GM12878 (cell line): ENCODE measurements at regions not wholly inside any gene's neighbourhood (a gene's known extent, or its start where the extent isn't known, plus 50 kb on each side); places are given as distances from the start of the nearest gene placed in this dataset. TPM values are rescaled to one million over a fixed set of nuclear protein-coding genes. Genes with fewer than 3 reads are reported as not detected.

ENCODE experiments used
- ATAC-seq: fragments of 200-7000 bp; cut with Tn5 transposase; 3 replicates; pipeline ENCODE4 v1.9.1; 2020; ENCODE audit warnings: mild to moderate bottlenecking, moderate library complexity
- BruUV-seq: library from RNA; stranded (reverse); fragments of 400-500 nt; replicated peaks from 2 replicates; lab custom pipeline; 2021; lab: Mats Ljungman, UMichigan
- CTCF ChIA-PET: fragments of 300-600 bp; sonication (Branson Sonifier 250); formaldehyde crosslinking; extraction: SDS; loops from one replicate; lab custom pipeline; 2021; ENCODE audit warnings: inconsistent platforms; lab: Yijun Ruan, JAX
- POLR2A ChIA-PET: fragments of 350-600 bp; formaldehyde crosslinking; extraction: SDS; loops from one replicate; lab custom pipeline; 2021; ENCODE audit warnings: inconsistent platforms; lab: Charles Lee
- RAD21 ChIA-PET: fragments of 300-600 bp; sonication (Branson Sonifier 250); formaldehyde crosslinking; loops from one replicate; lab custom pipeline; 2023; ENCODE audit warnings: antibody characterized with exemption; ENCODE audit not compliant: unreplicated experiment; lab: Charles Lee
- SMC1A ChIA-PET: fragments of 300-600 bp; sonication (Branson Sonifier 250); formaldehyde crosslinking; loops from one replicate; lab custom pipeline; 2023; ENCODE audit not compliant: unreplicated experiment, uncharacterized antibody; lab: Charles Lee
- DNase-seq: peaks from one replicate; pipeline ENCODE4 v3.0.0-alpha.2; 2011; ENCODE audit warnings: low read depth, low spot score
- FAIRE-seq: peaks from 3 replicates; lab custom pipeline; 2011; peaks lifted over from hg19 to GRCh38; lab: Jason Lieb, UNC
- H2AFZ ChIP-seq: 2 replicates; pipeline ENCODE4 v1.6.0; 2011; ENCODE audit warnings: low read depth, low read length, control low read depth; ENCODE audit not compliant: control insufficient read depth
- H3K27ac ChIP-seq: 2 replicates; pipeline ENCODE4 v1.5.1; 2011; ENCODE audit warnings: control low read depth; ENCODE audit not compliant: control insufficient read depth, insufficient read depth
- H3K27me3 ChIP-seq, 2 experiments: replicated peaks in 1 of 2; 2 replicates each; pipeline versions ENCODE4 v1.6.0 to v1.6.1; 2011; ENCODE audit warnings: low read length in 1 of 2; ENCODE audit not compliant: control insufficient read depth in 2 of 2, insufficient read depth in 2 of 2
- H3K36me3 ChIP-seq, 2 experiments: 2 replicates each; pipeline ENCODE4 v1.5.1; 2011; ENCODE audit warnings: low read length in 1 of 2; ENCODE audit not compliant: control insufficient read depth in 2 of 2, insufficient read depth in 2 of 2
- H3K4me1 ChIP-seq: 2 replicates; pipeline ENCODE4 v1.6.1; 2011; ENCODE audit warnings: mild to moderate bottlenecking, low read length, moderate library complexity, mixed read lengths; ENCODE audit not compliant: control insufficient read depth, insufficient read depth
- H3K4me2 ChIP-seq: 2 replicates; pipeline ENCODE4 v1.6.0; 2011; ENCODE audit warnings: control low read depth; ENCODE audit not compliant: control insufficient read depth, insufficient read depth
- H3K4me3 ChIP-seq: fragments of 200-600 bp; sonication (generic); 2 replicates; pipeline ENCODE4 v1.5.1; 2016
- H3K79me2 ChIP-seq: 2 replicates; pipeline ENCODE4 v1.6.0; 2011; ENCODE audit warnings: low read length; ENCODE audit not compliant: control insufficient read depth, insufficient read depth
- H3K9ac ChIP-seq: 2 replicates; pipeline ENCODE4 v1.8.0; 2011; ENCODE audit warnings: low read length, control low read depth, mixed read lengths; ENCODE audit not compliant: control insufficient read depth, insufficient read depth
- H3K9me3 ChIP-seq: replicated peaks from 3 replicates; pipeline ENCODE4 v1.5.1; 2011; ENCODE audit warnings: mild to moderate bottlenecking, low read length; ENCODE audit not compliant: control insufficient read depth, insufficient read depth
- H4K20me1 ChIP-seq: 2 replicates; pipeline ENCODE4 v1.6.0; 2011; ENCODE audit not compliant: control insufficient read depth, insufficient read depth
- ASH2L ChIP-seq: fragments of 300-600, 200-600 bp; sonication (generic); IDR thresholded peaks from 2 replicates; pipeline ENCODE4 v1.6.1; 2017; ENCODE audit warnings: low read depth, mild to moderate bottlenecking, borderline replicate concordance
- BRCA1 ChIP-seq: IDR thresholded peaks from 2 replicates; pipeline ENCODE4 v1.6.1; 2011; ENCODE audit warnings: low read depth, low read length, improper control_type of control experiment
- CHD1 ChIP-seq: IDR thresholded peaks from 2 replicates; pipeline ENCODE4 v1.6.1; 2012; ENCODE audit warnings: low read depth, low read length, improper control_type of control experiment
- DPF2 ChIP-seq: fragments of 450-650 bp; IDR thresholded peaks from 2 replicates; pipeline ENCODE4 v1.6.1; 2017; ENCODE audit warnings: mild to moderate bottlenecking
- GABPA ChIP-seq: IDR thresholded peaks from 2 replicates; pipeline ENCODE4 v1.6.1; 2014; ENCODE audit warnings: antibody characterized with exemption, low read depth, mild to moderate bottlenecking, inconsistent platforms
- GATAD2B ChIP-seq: fragments of 450-650 bp; conservative IDR thresholded peaks from 2 replicates; pipeline ENCODE4 v1.6.1; 2017; ENCODE audit warnings: low read depth, mild to moderate bottlenecking, moderate library complexity
- KDM1A ChIP-seq: fragments of 200-600 bp; sonication (generic); IDR thresholded peaks from 2 replicates; pipeline ENCODE4 v1.6.1; 2016; ENCODE audit warnings: borderline replicate concordance
- NFIC ChIP-seq: IDR thresholded peaks from 2 replicates; pipeline ENCODE4 v1.6.1; 2012; ENCODE audit warnings: low read depth, mild to moderate bottlenecking, inconsistent platforms, low read length, moderate library complexity
- SMAD5 ChIP-seq: IDR thresholded peaks from 2 replicates; pipeline ENCODE4 v1.6.1; 2016; ENCODE audit warnings: antibody characterized with exemption, low read depth
- WRNIP1 ChIP-seq: IDR thresholded peaks from 2 replicates; pipeline ENCODE4 v1.6.1; 2011; ENCODE audit warnings: low read depth, low read length, improper control_type of control experiment, borderline replicate concordance
- ZBED1 ChIP-seq: IDR thresholded peaks from 2 replicates; pipeline ENCODE4 v1.6.1; 2016; ENCODE audit warnings: borderline replicate concordance
- WGBS: methylation state at CpG from one replicate; pipeline ENCODE4 v1.1.6; 2016; ENCODE audit warnings: low lambda C conversion rate; ENCODE audit not compliant: insufficient replicate concordance, insufficient coverage; ENCODE audit errors: missing lambda C conversion rate; 5-methylcytosine and 5-hydroxymethylcytosine counted together
- in situ Hi-C: fragments of 300-500 bp; cut with MboI; formaldehyde crosslinking; loops from 9 replicates; pipeline ENCODE4 v1.14.3; 2018; ENCODE audit warnings: mixed read lengths
- intact Hi-C: fragments of 100-400 bp; cut with micrococcal nuclease; formaldehyde crosslinking; loops from one replicate; pipeline ENCODE4 v1.14.2; 2022; ENCODE audit not compliant: unreplicated experiment
- small RNA-seq: library from RNA; depleted of rRNA; stranded (forward); fragments of <200 nt; gene quantifications from one replicate; pipeline ENCODE3, GENCODE V24; 2014

DNA sequence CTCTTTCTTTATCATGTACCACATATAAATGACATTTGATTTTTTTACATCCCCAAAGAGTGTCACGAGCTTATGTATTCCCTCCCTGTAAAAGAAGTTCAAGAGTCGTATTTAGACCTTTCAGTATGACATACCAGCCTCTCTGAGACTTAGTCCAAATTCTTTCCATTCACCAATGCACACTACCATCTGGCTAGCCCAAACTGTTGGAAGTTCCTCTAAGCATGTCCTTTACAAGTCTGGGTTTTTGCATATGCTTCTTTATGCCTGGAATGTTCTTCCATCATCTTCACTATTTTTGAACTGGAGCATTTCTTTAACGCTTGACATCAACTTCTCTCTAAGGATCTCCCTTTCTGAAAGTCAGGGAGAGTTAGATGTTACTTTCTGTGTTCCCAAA, 68.5 kb upstream of the RGS6 start:
- BruUV-seq, result no TSS peak
- no peak for TF ChIP-seq DPF2
- TF ChIP-seq NFIC, result no peak
- TF ChIP-seq WRNIP1, result no peak
- no peak for TF ChIP-seq GABPA
- TF ChIP-seq GATAD2B, result no peak
- TF ChIP-seq ZBED1, result no peak
- no peak for TF ChIP-seq SMAD5
- TF ChIP-seq KDM1A, result no peak
- no peak for TF ChIP-seq BRCA1
- TF ChIP-seq CHD1, result no peak
- TF ChIP-seq ASH2L, result no peak
- Histone ChIP-seq H3K4me2 (no peak overlapping the region), H3K27me3 (no peaks in the 10 kb centered on the region), H3K4me3 (no peak overlapping the region), H3K27ac (no peak overlapping the region), H4K20me1 (no peaks in the 10 kb centered on the region), H3K9me3 (no peaks in the 10 kb centered on the region), H3K36me3 (no peaks in the 10 kb centered on the region), H3K4me1 (no peaks in the 10 kb centered on the region), H2AFZ (no peak overlapping the region), H3K9ac (no peak overlapping the region), H3K79me2 (no peaks in the 10 kb centered on the region)
- CTCF ChIA-PET, result no interaction called here
- FAIRE-seq, result no peak
- DNase-seq, result no peak
- no peak for ATAC-seq
- RAD21 ChIA-PET, result no interaction called here
- POLR2A ChIA-PET, result interaction anchor here (1.2 kb wide), 1 partner anchor 9 kb away, joined by 3 read pairs; no protein-coding TSS in a partner anchor
- in situ Hi-C loops, result no loop called here
- intact Hi-C loops, result no loop called here
- 1% methylated on average over 3 of the region's 3 CpGs for WGBS
- SMC1A ChIA-PET, result no interaction called here

Small RNA genes lying in the stretch of these regions (small RNA-seq; reads per million reads assigned to genes)
- gene RN7SL683P, result not detected
- gene SNORD56B, result not detected
